GM19239 (cell line): ENCODE measurements at regions not wholly inside any gene's neighbourhood (a gene's known extent, or its start where the extent isn't known, plus 50 kb on each side); places are given as distances from the start of the nearest gene placed in this dataset.
"Not testable (repeated sequence)": the region's sequence is repeated elsewhere in the genome, so short reads cannot be mapped to it uniquely, and the experiment has no call there.

Experiments used
- DNase-seq: peaks from one replicate; pipeline ENCODE4 v3.0.0; 2011; ENCODE audit warnings: low spot score; ENCODE audit not compliant: insufficient read length
- FAIRE-seq: peaks from 2 replicates; lab custom pipeline; 2011; peaks lifted over from hg19 to GRCh38; lab: Jason Lieb, UNC

- DNase-seq (no peak), FAIRE-seq (no peak)
Observed at GRCh38 chr4:187665086-187665485, 330.5 kb upstream of the ZFP42 start.

DNA sequence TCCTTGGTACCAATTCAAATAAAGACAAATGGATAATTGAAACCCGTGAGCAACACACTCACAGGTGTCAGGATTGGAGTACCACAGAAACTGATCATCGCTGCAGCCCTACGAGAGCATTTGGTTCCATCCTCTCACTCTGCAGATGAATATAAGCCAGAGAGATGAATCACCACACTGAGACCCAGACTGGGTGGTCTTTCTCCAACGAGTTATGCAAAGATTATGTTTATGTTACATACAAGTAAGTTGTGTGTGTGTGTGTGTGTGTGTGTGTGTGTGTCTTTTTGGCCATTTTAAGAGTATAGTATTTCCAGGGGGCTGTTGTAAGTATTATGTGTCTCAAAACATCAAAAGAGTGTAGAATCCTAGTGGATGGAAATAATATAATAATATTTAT lies 329.5 kb upstream of the ZFP42 start:
- FAIRE-seq (no peak), DNase-seq (no peak)

- no peak for DNase-seq
- no peak for FAIRE-seq
Observed at GRCh38 chr4:187666697-187667494, 328.7 kb upstream of the ZFP42 start.

DNA sequence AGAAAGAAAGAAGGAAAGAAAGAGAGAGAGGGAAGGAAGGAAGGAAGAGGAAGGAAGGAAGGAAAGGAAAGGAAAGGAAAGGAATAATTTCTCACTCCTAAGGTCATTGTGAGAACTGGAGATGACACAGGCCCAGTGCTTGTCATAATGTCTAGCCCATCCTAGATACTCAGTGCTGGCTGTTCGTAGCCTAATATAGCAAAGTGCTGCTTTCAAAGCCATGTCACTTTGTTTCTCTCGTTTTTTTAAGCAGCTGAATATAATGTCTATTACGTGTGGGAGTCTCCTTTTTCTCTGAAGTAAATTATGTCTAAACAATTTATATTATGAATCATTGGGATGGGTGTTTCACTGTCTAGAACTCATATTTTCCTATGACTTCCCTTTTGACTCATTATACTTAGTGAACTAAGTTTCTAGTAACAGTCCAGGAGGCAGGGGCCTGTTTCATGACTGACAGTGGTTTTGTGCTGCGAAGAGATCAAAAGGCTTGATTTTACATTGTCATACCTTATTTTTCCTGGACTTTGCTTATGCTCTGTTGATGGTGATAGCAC lies 327.0 kb upstream of the ZFP42 start:
- DNase-seq (no peak), FAIRE-seq (no peak)

GRCh38 chr4:187671521-187671920 lies 324.1 kb upstream of the ZFP42 start:
- not testable (repeated sequence) for FAIRE-seq, DNase-seq

- DNase-seq, FAIRE-seq: not testable (repeated sequence)
Observed at GRCh38 chr4:187671958-187672357, 323.6 kb upstream of the ZFP42 start.

GRCh38 chr4:187672526-187672925 lies 323.0 kb upstream of the ZFP42 start:
- not testable (repeated sequence) for DNase-seq, FAIRE-seq

- DNase-seq, result no peak
- FAIRE-seq, result no peak
Observed at GRCh38 chr4:187679450-187679849, 316.1 kb upstream of the ZFP42 start.

- FAIRE-seq, result no peak
Observed at GRCh38 chr4:187685247-187685646, 310.3 kb upstream of the ZFP42 start.

GRCh38 chr4:187687697-187688096 lies 307.9 kb upstream of the ZFP42 start:
- DNase-seq (no peak), FAIRE-seq (no peak)

More at GRCh38 chr4:187685247-187685646, 310.3 kb upstream of the ZFP42 start:
- DNase-seq, result no peak

GRCh38 chr4:187692626-187693025 lies 302.9 kb upstream of the ZFP42 start:
- no peak for FAIRE-seq
- no peak for DNase-seq

DNA sequence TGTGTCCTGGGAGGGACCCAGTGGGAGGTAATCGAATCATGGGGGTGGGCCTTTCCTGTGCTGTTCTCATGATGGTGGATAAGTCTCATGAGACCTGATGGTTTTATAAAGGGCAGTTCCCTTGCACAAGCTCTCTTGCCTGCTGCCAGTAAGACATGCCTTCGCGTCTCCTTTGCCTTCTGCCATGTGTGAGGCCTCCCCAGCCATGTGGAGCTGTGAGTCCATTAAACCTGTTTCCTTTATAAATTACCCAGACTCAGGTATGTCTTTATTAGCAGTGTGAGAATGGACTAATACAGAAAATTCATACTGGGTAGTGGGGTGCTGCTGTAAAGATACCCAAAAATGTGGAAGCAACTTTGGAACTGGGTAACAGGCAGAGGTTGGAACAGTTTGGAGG lies 300.0 kb upstream of the ZFP42 start:
- FAIRE-seq, DNase-seq: not testable (repeated sequence)

DNA sequence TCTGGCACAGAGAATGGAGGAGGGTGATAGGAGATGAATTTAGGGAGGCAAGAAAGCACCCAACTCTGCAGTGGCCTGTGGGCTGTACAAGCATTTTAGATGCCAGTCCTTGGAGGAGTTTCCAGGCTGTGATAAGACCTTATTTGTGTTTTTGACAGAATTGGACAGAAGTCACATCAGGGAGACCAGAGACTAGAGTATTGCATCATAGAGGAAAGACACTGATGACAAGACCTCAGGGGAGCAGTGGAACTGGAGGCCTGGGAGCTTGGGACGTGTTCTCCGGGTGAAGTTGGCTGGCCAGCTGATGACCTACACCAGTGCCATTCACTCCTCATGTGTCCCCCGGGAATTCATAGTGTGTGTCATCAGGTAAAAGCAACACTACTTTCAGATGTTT lies 284.0 kb upstream of the ZFP42 start:
- DNase-seq (no peak), FAIRE-seq (no peak)

- DNase-seq (no peak), FAIRE-seq (no peak)
Observed at GRCh38 chr4:187714957-187715356, 280.6 kb upstream of the ZFP42 start.

GRCh38 chr4:187715466-187715865 lies 280.1 kb upstream of the ZFP42 start:
- FAIRE-seq (no peak), DNase-seq (no peak)

- no peak for FAIRE-seq
Observed at GRCh38 chr4:187724456-187724855, 271.1 kb upstream of the ZFP42 start.

DNA sequence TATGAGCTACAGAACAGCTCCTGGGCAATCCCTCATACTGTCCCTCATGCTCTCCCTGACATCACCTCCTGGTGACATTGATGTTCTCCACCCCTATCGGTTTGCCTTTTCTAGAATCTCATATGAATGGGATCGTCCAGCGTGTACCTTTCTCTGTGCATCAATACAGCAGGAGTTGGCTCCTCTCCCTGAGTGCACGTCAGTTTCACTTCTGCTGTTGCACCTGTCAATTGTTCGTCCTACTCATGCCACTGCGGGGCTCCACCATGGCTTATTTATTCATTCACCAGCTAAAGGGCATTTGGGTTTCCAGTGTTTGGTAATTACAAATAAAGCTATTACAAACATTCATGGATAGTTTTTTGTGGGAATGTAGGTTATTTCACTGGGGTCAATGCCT lies 269.1 kb upstream of the ZFP42 start:
- FAIRE-seq (no peak), DNase-seq (no peak)

More at GRCh38 chr4:187724456-187724855, 271.1 kb upstream of the ZFP42 start:
- DNase-seq, result no peak

GRCh38 chr4:187732524-187732923 lies 263.0 kb upstream of the ZFP42 start:
- FAIRE-seq, result no peak
- no peak for DNase-seq

GRCh38 chr4:187739771-187740170 lies 255.8 kb upstream of the ZFP42 start:
- no peak for DNase-seq
- no peak for FAIRE-seq

- DNase-seq (no peak), FAIRE-seq (no peak)
Observed at GRCh38 chr4:187744911-187745310, 250.7 kb upstream of the ZFP42 start.

GRCh38 chr4:187750652-187751051 lies 244.9 kb upstream of the ZFP42 start:
- not testable (repeated sequence) for FAIRE-seq, DNase-seq

DNA sequence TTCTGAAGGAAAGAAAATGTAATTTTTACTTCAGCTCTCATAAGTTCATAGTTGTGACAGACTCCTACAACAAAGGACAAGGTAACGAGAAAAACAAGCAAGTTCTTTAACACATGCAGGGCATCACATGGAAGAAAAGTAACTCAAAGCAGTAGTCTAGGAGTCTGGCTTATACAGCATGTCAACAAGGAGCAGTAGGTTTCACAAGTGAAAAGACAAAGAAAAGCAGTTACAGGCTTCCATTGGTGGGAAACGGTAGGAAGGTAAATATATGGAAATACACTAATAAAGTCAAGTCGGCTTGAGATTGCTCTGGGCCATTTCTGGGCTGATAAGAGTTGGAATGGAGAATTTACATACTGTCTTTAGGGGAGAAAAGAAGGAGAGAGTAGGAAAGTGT lies 228.4 kb upstream of the ZFP42 start:
- FAIRE-seq (no peak), DNase-seq (no peak)
